SJCRH30 (cell line): ENCODE measurements at regions not wholly inside any gene's neighbourhood (a gene's known extent, or its start where the extent isn't known, plus 50 kb on each side); places are given as distances from the start of the nearest gene placed in this dataset.

Experiments used
- DNase-seq, 2 experiments: peaks; one replicate each; pipeline ENCODE4 v3.0.0-alpha.2; 2015 to 2020
- H3K27ac ChIP-seq: fragments of 250-450 bp; sonication (Bioruptor Pico); 2 replicates; pipeline ENCODE4 v1.5.1; 2020; ENCODE audit warnings: mild to moderate bottlenecking, moderate library complexity
- H3K27me3 ChIP-seq: fragments of 250-450 bp; sonication (Bioruptor Pico); 2 replicates; pipeline ENCODE4 v1.5.1; 2020; ENCODE audit warnings: mild to moderate bottlenecking, moderate library complexity
- H3K36me3 ChIP-seq: fragments of 250-450 bp; sonication (Bioruptor Pico); 2 replicates; pipeline ENCODE4 v1.5.1; 2020; ENCODE audit warnings: mild to moderate bottlenecking, moderate library complexity
- H3K4me1 ChIP-seq: fragments of 250-450 bp; sonication (Bioruptor Pico); 2 replicates; pipeline ENCODE4 v1.5.1; 2020; ENCODE audit warnings: mild to moderate bottlenecking, moderate library complexity
- H3K4me3 ChIP-seq: fragments of 250-450 bp; sonication (Bioruptor Pico); 2 replicates; pipeline ENCODE4 v1.5.1; 2020; ENCODE audit warnings: mild to moderate bottlenecking, moderate library complexity
- H3K9me3 ChIP-seq: fragments of 250-450 bp; sonication (Bioruptor Pico); replicated peaks from 2 replicates; pipeline ENCODE4 v1.5.1; 2020; ENCODE audit warnings: mild to moderate bottlenecking, moderate library complexity

- H3K27me3 ChIP-seq: no peaks in the 10 kb centered on the region
- DNase-seq: no peak
- H3K27ac ChIP-seq: no peak overlapping the region
- no peaks in the 10 kb centered on the region for H3K36me3 ChIP-seq
- no peak overlapping the region for H3K4me3 ChIP-seq
- no peaks in the 10 kb centered on the region; the same call in 1 of the 2 replicates for H3K9me3 ChIP-seq
- H3K4me1 ChIP-seq: no peaks in the 10 kb centered on the region
Observed at GRCh38 chr7:3236268-3236667, 64.8 kb upstream of the SDK1 start.

DNA sequence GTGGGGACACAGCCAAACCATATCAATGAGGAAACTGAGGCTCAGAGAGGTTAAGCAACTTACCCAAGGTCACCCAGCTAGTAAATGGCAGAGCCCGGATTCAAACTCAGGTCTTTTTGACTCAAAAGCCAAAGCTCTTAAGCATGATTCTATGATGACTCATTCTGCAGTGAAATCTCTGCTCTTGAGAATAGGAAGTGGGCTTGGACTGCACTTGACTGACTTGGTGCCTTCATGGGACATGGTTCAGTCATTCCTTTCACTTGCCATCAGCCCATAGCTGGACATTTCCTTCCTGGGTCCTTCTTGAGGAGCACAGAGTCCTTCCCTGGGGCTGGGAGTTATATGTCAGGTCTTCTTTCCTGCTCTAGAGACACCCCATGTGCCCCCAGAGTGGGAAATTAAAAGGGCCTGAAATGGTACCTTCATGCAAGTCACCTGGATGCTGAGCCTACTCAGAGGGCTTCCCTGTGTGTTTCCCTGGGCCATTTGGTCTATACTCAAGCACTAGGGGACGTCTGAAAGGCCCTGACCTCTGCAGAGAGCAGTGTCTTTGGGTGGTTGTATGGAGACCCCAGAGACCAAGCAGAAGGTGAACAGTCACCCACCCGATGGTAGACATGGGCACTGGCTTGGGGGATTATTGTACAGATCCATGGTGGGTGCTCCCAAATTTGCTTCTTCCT, 62.4 kb upstream of the SDK1 start:
- Histone ChIP-seq H3K27ac (no peak overlapping the region), H3K27me3 (no peaks in the 10 kb centered on the region), H3K9me3 (no peaks in the 10 kb centered on the region; the same call in 1 of the 2 replicates), H3K36me3 (no peaks in the 10 kb centered on the region), H3K4me3 (no peak overlapping the region), H3K4me1 (peaks cover 2% of the 10 kb centered on the region; the same call in 1 of the 2 replicates)
- DNase-seq: no peak

- H3K4me1 ChIP-seq: peaks cover 9% of the 10 kb centered on the region
- no peak for DNase-seq
- H3K27ac ChIP-seq: no peak overlapping the region
- H3K36me3 ChIP-seq: no peaks in the 10 kb centered on the region
- H3K9me3 ChIP-seq: no peaks in the 10 kb centered on the region; the same call in 1 of the 2 replicates
- no peaks in the 10 kb centered on the region for H3K27me3 ChIP-seq
- H3K4me3 ChIP-seq: no peak overlapping the region
Observed at GRCh38 chr7:3239291-3239691, 61.8 kb upstream of the SDK1 start.

DNA sequence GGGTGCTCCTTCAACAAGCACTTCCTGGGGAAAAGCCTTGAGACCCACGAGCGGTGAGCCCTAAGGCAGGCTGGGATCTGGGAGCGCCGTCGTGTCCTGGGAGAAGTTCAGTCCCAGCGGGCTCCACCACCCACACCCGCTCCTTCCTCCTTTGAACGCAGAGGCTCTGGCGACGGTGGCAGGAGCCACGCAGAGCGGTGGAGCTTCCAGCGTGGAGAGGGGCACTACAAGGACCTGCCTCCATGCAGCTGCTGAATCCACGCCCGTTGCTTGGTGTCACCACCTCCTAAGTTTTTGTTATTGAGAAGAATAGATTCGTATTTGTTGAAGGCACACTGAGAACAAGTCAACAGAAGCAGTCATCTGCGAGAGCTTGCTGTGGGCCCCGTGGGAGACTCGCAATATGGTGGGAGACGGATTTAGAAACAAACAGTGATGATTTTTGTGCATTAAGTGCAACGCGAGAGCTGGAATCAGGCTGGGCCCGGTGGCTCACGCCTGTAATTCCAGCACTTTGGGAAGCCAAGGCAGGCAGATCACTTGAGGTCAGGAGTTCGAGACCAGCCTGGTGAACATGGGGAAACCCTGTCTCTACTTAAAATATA, 60.1 kb upstream of the SDK1 start:
- no peak overlapping the region for H3K27ac ChIP-seq
- no peaks in the 10 kb centered on the region for H3K36me3 ChIP-seq
- no peak overlapping the region for H3K4me3 ChIP-seq
- no peaks in the 10 kb centered on the region; the same call in 1 of the 2 replicates for H3K9me3 ChIP-seq
- H3K27me3 ChIP-seq: no peaks in the 10 kb centered on the region
- peaks cover 14% of the 10 kb centered on the region for H3K4me1 ChIP-seq
- no peak for DNase-seq

DNA sequence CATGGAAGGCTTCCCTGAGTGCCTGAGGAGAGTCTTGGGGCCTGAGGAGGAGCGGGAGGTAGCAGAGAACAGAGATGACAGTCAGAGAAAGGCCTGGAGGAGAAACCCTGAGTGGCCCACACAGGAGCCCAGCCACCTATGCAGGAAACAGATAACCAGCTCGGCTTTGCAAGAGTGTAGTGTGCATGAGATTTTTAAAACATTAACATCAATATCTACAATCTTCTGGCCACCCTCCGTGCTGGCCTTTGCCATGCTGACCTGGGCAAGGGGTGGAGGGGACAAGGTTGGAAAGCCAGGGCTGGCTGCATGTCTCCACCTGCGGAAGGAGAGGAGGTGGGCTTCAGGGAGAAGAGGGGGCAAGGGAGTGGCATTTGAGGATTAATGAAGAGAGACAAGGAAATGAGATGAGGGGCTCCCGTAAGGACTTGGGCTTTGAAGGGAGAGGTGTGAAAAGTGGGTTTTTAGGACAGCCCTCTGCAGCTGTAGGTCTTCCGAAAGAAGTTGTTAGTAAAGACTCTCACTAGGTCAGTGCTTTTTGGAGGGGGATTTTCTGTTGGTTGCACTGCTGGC, 59.3 kb upstream of the SDK1 start:
- H3K27me3 ChIP-seq: no peaks in the 10 kb centered on the region
- H3K27ac ChIP-seq: no peak overlapping the region
- H3K4me3 ChIP-seq: no peak overlapping the region
- peaks cover 14% of the 10 kb centered on the region for H3K4me1 ChIP-seq
- DNase-seq: no peak
- H3K36me3 ChIP-seq: no peaks in the 10 kb centered on the region
- no peaks in the 10 kb centered on the region; the same call in 1 of the 2 replicates for H3K9me3 ChIP-seq

DNA sequence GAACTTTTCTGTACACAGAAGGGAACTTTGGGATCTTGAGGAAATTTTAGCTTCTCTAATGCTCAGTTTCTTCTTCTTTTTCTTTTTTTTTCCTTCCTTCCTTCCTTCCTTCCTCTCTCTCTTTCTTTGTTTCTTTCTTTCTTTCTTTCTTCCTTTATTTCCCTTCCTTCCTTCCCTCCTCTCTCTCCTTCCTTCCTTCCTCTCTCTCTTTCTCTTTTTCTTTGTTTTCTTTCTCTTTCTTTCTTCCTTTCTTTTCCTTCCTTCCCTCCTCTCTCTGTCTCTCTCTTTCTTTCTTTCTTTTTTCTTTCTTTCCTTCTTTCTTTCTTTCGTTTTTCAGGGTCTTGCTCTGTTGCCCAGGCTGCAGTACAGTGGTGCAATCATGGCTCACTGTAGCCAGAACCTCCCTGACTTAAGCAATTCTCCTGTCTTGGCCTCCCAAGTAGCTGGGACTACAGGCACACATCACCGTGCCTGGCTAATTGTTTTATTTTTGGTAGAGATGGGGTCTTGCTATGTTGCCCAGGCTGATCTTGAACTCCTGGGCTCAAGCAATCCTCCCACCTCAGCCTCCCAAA, 58.6 kb upstream of the SDK1 start:
- H3K36me3 ChIP-seq: no peaks in the 10 kb centered on the region
- H3K9me3 ChIP-seq: no peaks in the 10 kb centered on the region; the same call in 1 of the 2 replicates
- H3K4me1 ChIP-seq: peaks cover 14% of the 10 kb centered on the region
- DNase-seq: no peak
- H3K27ac ChIP-seq: no peak overlapping the region
- no peaks in the 10 kb centered on the region for H3K27me3 ChIP-seq
- no peak overlapping the region for H3K4me3 ChIP-seq

DNA sequence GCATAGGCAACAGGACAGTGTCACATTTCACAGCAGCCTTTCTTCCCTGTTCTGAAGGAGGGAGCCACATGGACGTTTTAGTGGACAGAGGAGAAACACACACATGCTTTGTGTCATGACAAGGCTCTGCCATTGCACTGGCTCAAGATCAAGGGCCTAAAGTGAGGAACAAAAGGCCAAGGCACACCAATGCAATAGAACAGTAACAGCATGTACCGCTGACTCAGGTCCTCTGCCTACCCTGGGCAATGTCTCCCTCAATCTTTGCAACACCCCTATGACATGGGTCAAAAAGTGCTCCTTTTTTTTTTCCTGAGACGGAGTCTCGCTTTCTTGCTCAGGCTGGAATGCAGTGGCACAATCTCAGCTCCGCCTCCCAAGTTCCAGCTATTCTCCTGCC, 57.8 kb upstream of the SDK1 start:
- H3K4me3 ChIP-seq: no peak overlapping the region
- no peak overlapping the region for H3K27ac ChIP-seq
- peaks cover 14% of the 10 kb centered on the region for H3K4me1 ChIP-seq
- H3K36me3 ChIP-seq: no peaks in the 10 kb centered on the region
- DNase-seq: peak in 1 of 2 experiments; percentile 19
- H3K27me3 ChIP-seq: no peaks in the 10 kb centered on the region
- no peaks in the 10 kb centered on the region; the same call in 1 of the 2 replicates for H3K9me3 ChIP-seq

- Histone ChIP-seq H3K4me3 (no peak overlapping the region), H3K27ac (no peak overlapping the region), H3K4me1 (peaks cover 14% of the 10 kb centered on the region), H3K9me3 (no peaks in the 10 kb centered on the region; the same call in 1 of the 2 replicates), H3K36me3 (no peaks in the 10 kb centered on the region), H3K27me3 (no peaks in the 10 kb centered on the region)
- no peak for DNase-seq
Observed at GRCh38 chr7:3243680-3244079, 57.4 kb upstream of the SDK1 start.

GRCh38 chr7:3244241-3244814, 56.7 kb upstream of the SDK1 start:
- DNase-seq: peak; percentile 34 to 57
- Histone ChIP-seq H3K27ac (no peak overlapping the region), H3K27me3 (no peaks in the 10 kb centered on the region), H3K4me1 (peaks cover 14% of the 10 kb centered on the region), H3K4me3 (no peak overlapping the region), H3K9me3 (no peaks in the 10 kb centered on the region; the same call in 1 of the 2 replicates), H3K36me3 (no peaks in the 10 kb centered on the region)

- Histone ChIP-seq H3K4me3 (no peak overlapping the region), H3K27me3 (no peaks in the 10 kb centered on the region), H3K27ac (no peak overlapping the region), H3K9me3 (no peaks in the 10 kb centered on the region; the same call in 1 of the 2 replicates), H3K36me3 (no peaks in the 10 kb centered on the region), H3K4me1 (peaks cover 14% of the 10 kb centered on the region)
- DNase-seq: no peak
Observed at GRCh38 chr7:3245077-3245476, 56.0 kb upstream of the SDK1 start.

- Histone ChIP-seq H3K4me3 (no peak overlapping the region), H3K4me1 (peaks cover 14% of the 10 kb centered on the region), H3K27me3 (no peaks in the 10 kb centered on the region), H3K9me3 (no peaks in the 10 kb centered on the region; the same call in 1 of the 2 replicates), H3K36me3 (no peaks in the 10 kb centered on the region), H3K27ac (no peak overlapping the region)
- DNase-seq: no peak
Observed at GRCh38 chr7:3245721-3246120, 55.3 kb upstream of the SDK1 start.

DNA sequence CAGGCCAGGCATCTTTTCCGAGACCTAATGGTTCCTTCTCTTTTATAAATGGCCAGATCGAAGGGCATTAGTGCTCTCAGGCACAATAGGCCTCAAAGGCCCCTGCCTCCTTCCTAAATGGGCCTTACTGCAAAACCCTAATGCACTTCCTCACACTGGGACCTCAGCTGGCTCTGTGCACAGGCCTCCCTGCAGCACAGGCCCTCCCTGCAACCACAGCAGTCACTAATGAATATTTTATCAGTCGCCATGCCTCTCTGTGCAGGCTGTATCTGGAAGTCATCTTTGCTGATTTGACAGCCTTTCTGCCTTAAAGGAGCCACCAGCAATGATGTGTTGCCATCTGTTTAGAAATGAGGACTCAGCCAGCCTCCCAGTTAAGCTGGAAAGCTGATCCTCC, 54.9 kb upstream of the SDK1 start:
- DNase-seq: no peak
- H3K27ac ChIP-seq: no peak overlapping the region
- no peaks in the 10 kb centered on the region for H3K36me3 ChIP-seq

DNA sequence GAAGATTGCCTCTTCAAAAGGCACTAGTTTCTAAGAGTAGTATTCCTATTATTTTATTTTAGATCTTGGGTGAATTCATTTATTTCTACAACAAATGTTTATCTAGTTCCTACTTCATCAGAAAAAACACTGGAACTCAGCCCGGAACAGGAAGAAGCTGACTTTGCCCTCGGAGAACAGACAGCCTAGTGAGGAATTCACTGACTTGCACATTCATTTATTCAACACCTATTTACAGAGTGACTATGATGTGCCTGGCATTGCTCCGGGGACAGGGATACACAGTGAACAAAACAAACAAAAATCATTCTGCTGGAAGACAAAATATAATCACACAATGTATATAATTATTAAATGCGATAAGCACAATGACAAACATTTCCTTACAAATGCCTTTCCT, 54.4 kb upstream of the SDK1 start:
- H3K36me3 ChIP-seq: no peaks in the 10 kb centered on the region
- H3K9me3 ChIP-seq: no peaks in the 10 kb centered on the region; the same call in 1 of the 2 replicates
- no peak for DNase-seq
- no peak overlapping the region for H3K4me3 ChIP-seq
- no peaks in the 10 kb centered on the region for H3K27me3 ChIP-seq
- no peak overlapping the region for H3K27ac ChIP-seq
- H3K4me1 ChIP-seq: peaks cover 14% of the 10 kb centered on the region

More for the DNA sequence above, 54.9 kb upstream of the SDK1 start:
- Histone ChIP-seq H3K4me3 (no peak overlapping the region), H3K27me3 (no peaks in the 10 kb centered on the region), H3K9me3 (no peaks in the 10 kb centered on the region; the same call in 1 of the 2 replicates), H3K4me1 (peaks cover 14% of the 10 kb centered on the region)

- no peaks in the 10 kb centered on the region; the same call in 1 of the 2 replicates for H3K9me3 ChIP-seq
- H3K27ac ChIP-seq: no peak overlapping the region
- H3K27me3 ChIP-seq: no peaks in the 10 kb centered on the region
- H3K36me3 ChIP-seq: no peaks in the 10 kb centered on the region
- H3K4me3 ChIP-seq: no peak overlapping the region
- no peak for DNase-seq
- no peaks in the 10 kb centered on the region for H3K4me1 ChIP-seq
Observed at GRCh38 chr7:3250725-3251124, 50.3 kb upstream of the SDK1 start.
